NCI-H510A treated with DMSO at 0.1 percent for 48 hours (cell line): ENCODE measurements at regions not wholly inside any gene's neighbourhood (a gene's known extent, or its start where the extent isn't known, plus 50 kb on each side); places are given as distances from the start of the nearest gene placed in this dataset.

Source experiments
- DNase-seq: peaks from one replicate; lab custom pipeline; 2025; lab: John Stamatoyannopoulos, UW

DNA sequence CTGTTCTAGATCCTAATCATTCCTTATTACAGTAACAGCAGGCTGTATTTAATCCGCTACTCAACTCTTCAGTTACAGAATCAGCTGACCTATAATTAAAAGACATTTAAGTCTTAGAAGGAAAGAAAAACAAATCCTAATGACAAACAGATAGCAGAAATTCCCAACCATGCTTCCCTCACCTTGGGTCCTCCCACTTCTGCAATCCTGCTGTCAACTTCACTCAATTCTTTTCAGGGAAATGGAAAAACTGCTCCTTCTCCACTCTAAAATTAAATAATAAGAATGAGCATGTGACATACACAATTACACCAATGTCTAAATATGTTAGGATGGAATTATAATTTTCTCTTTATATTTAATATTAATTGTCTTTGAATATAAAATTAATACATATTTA is 182.6 kb upstream of the LYPLAL1 start:
- DNase-seq = no peak

DNA sequence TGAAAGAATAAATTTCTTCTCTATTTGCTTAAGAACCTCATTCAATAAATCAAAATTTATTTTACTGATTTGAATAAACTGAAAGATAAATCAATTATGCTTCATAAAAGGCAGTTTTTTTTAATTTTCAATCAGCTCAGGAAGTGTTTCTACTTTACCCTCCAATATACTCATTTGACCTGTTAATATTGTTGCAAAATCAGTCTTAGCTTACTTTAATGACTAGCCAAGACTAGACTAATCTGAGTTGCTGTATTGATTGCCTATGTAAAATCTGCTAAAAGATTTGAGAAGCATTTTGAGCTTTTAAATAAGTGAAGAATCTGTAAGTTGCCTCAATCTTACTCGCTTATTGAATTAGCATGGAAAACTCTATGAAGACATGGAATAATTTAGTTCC is 179.1 kb upstream of the LYPLAL1 start:
- no peak for DNase-seq

DNA sequence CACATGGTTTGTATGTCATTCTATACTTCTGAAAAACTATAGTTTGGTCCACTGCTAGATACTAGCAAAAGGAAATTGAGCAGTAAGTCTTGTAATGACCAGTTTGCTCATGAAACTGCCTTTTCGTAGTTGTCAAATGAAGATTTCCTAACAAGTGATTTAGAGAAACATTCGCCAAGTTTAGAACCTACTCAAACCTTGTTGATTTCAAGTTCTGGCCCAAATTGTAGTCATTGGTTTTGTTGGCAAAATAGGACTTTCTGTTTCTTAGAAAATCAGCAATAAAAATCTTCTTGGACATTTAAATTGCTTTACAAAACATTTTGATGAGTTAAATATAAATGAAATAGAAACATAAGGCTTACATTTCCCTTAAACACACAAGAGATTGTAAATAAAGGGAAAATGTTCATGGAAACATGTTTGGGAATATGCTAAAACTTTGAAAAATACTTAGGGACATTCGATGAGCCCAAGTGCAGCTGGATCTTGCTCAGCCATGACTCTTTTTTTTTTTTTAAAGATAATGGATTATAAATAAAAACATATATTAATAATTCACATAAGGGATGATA is 178.5 kb upstream of the LYPLAL1 start:
- DNase-seq = no peak

DNA sequence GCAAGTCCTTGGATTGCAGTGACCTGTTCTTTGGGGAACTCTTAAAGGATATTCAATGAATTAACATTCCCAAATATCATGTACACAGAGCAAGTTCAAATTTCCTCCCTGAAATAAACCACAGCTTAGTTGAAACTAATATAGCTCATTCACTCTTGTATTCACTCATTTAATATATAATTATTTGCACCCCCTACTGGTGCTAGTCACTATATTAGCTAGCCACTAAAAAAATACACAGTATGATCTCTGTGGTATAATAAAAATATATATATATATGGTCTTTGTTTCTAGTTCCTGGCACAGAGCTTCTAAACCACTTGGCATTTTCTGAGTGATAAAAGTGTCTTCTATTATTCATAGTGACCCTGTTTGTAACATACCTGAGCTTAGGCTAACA is 177.3 kb upstream of the LYPLAL1 start:
- DNase-seq = no peak

DNA sequence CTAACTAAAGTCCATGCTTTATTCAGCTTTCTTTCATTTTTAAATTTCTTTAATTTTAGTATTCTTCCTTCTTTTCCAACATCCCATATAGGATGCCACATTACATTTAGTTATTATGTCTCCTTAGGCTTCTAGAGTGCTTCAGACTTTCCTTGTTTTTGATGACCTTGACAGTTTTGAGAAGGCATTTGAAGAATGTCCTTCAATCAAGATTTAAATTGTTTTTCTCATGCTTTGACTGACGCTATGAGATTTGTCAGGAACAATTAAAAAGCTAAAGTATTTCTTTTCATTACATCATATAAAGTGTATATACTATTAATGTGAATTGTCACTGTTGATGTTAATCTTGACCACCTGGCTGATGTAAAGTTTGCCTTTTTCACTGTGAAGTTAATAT is 173.7 kb upstream of the LYPLAL1 start:
- no peak for DNase-seq

DNA sequence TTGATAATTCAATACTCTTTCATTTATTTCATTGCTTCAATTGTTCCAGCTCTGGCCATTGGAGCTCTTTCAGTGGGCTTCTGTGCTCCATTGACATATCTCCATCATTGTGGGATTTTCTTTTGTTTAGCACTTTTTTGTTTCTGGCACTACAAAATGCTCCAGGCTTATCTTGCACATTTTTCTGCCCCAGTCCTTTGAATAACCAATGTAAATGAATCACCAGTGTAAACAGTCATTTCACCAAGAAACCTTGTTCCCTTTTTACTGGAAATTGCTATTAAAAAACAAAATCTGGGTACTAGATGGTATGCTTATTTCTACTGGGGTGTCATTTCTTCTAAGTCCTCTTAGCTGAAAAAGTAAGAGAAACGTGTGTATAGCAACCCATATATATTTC is 173.0 kb upstream of the LYPLAL1 start:
- no peak for DNase-seq

DNA sequence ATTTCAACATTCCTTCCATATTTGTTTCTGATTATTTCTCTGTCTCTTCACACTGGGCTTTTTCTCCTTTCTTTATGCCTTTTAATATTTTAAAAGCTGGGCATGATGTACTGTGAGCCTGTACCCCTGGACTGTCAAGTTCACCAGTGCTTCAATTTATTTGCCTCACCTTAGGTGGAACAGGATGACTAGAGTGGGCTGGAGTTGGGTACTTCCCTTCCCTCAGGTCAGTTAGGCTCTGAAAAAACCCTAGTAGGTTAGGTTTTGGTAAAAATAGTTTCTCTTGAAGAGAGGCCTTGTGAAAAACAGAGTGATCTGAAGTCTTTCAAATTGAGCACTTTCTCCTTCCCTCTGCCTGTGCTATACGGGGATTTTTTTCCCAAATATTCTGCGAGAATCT is 163.0 kb upstream of the LYPLAL1 start:
- no peak for DNase-seq

DNA sequence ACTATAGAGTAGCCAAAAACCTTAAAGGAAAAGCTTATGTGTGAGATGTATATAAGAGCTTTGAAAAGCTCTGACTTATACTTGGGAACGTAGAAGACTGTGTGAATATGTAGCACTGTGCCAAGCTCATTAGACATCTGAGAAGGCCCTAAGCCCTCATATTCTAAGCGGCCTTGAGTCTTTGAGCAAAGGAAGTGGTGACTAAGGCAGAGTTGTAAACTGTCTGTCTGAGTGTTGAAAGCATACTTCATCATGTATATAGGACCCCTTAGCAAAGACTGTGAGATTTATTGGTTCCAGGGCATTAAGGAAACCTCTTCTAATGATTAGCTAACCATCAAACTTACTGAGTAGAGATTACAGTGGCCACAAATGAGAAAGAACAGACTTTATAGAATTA is 153.3 kb upstream of the LYPLAL1 start:
- no peak for DNase-seq

DNA sequence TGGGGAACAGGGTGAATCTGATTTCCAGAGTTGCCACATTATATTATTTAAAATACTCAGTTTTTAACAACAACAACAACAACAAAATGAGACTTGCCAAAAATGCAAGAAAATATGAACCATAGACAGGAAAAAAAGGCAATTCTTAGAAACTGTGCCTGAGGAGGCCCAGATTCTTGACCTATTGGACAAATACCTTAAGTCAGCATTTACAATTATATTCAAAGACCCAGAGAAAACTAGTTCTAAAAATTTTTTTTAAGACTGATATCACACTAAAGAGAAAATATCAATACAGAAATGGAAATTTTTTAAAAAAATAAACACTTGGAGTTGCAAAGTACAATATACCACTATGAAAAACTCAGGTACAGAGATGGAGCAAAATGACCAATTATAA is 152.8 kb upstream of the LYPLAL1 start:
- no peak for DNase-seq

DNA sequence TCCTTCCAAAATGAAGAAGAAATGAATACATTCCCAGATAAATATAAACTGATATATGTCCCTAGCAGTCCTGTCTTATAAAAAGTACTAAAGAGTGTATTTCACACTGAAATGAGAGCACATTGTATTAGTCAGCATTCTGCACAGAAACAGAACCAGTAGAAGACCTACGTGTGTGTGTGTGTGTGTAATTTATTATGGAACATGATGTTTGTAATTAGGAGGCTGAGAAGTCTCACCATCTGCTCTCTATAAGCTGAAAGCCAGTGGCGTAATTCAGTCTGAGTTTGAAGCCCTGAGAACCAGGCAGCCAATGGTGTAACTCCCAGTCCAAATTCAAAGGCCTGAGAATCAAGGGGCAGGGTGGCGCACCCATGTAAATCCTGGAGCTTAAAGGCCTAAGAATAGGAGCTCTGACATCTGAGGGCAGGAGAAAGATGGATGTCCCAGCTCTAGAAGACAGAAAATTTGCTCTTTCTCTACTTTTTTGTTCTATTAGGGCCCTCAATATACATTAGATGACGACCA is 146.5 kb upstream of the LYPLAL1 start:
- no peak for DNase-seq

DNA sequence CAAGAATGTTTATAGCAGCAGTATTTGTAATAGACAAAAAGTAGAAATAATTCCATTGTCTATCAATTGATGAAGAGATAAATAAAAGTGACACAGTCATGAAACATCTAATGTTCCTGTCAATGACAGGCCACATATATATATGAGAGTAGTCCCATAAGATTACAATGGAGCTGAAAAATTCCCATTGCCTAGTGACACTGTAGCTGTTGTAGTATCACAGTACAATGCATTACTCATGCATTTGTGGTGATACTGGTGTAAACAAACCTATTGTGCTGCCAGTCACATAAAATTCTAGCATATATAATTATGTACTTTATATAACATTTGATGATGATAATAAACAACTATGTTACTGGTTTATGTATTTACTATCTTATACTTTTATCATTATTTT is 141.9 kb upstream of the LYPLAL1 start:
- DNase-seq = no peak

DNA sequence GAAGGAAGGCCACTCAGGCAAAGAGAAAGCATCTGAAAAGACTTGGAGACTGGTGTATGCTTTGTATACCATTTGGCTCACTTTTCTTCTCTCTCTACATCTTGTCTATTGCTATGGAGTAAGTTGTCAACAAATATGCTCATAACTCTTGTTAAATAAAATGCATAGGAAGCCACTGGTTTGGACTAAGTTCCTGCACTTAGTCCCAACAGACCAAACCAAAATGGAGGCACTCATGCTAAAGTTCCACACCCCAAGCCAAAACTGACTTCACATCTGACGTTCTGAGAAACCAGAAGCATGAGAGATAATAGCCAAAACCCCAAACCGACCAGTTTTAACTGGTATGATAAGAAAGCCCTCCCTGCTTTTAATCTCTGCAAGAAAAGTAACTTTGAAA is 135.3 kb upstream of the LYPLAL1 start:
- DNase-seq = no peak

DNA sequence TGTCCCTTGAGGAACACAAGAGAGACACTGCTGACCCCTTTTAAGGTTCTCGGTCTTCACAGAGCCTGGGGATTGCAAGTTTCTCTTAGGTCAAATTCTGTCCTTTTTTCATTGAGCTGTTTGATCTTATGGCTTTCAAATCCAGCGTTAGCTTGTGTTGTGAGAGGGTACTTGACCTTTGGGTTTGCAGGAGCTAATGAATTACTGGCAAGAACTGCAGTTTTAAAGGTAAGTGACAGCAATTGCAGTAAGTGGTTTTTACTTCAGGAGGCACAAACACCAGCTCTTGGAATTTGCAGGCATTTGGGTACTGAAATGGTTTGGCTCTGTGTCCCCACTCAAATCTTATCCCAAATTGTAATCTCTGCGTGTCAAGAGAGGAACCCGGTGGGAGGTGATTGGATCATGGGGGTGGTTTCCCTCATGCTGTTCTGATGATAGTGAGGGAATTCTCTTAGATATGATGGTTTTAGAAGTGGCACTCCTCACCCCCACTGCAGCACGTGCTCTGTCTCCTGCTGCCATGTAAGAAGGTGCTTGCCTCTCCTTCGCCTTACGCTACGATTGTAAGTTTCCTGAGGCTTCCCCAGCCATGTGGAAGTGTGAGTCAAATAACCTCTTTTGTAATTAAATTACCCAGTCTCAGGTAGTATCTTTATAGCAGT is 134.5 kb upstream of the LYPLAL1 start:
- DNase-seq = no peak

DNA sequence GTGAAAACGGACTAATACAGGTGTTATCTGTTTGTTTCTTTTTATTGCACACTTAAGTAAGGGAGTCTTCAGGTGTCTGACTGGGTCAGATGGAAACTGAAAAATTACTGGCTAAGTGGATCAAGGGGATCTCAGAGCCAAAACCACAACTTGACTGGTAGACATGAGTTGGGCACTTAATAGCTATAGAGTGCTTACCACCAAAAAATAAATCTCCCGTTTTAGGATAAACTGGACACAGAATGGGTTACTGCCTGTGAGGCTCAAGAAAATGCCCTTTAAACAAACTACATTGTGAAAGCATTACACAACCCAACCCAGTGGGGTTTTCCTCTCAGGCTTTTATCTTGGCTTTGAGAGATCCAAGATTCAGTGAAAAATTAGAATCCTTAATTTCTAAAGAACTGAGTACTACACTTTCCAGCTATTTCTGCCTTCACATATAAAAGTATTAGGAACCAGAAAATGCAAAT is 134.0 kb upstream of the LYPLAL1 start:
- DNase-seq = no peak

DNA sequence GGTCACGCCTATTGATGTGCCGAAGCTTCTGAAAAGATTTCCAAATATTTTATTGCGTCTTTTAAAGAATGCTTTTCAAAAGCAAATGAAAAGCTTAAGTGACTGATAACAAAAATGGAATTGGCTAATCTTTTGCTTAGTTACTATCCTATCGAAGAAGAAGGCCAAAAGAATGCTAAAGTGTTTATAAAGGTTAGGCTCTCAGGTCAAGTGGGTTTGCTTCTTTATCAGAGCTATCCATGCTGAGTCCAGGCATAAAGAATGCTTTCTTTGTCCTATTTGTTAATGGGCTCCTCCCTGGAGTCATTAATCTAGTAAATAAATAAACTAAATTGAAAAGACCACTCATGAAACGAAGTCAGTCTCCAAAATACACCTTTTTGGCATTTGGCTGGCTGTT is 133.4 kb upstream of the LYPLAL1 start:
- DNase-seq = no peak

DNA sequence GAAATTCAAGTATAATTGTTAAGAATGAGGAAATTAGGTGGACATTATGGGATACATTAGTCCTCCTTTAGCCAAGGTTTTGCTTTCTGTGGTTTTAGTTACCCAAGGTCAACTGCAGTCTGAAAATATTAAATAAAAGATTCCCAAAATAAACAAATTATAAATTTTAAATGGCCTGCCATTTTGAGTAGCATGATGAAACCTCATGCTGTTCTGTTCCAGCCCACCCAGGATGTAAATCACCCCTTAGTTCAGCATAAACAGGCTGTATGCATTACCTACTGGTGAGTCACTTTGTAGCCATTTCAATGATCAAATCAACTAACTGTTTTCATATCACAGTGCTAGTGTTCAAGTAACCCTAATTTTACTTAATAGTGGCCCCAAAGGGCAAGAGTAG is 132.5 kb upstream of the LYPLAL1 start:
- DNase-seq = no peak

DNA sequence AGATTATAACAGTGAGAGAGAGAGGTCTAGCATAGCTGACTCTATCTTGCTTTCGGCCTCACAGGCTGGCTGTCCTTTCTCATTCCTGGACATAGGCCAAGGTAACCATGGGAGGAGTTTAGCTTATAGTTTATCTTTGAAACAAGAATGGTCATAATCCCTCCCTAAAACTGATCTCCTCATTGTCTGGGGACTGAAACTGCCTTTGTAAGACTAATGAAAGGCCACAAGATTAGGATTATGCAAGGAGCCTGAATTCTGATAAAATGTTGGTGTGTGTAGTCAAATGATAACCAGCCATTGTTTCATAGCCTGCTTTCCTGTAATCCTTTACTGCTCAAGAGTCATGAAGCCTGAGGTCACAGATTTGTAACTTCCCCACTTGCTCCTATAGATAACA is 131.9 kb upstream of the LYPLAL1 start:
- DNase-seq = no peak

DNA sequence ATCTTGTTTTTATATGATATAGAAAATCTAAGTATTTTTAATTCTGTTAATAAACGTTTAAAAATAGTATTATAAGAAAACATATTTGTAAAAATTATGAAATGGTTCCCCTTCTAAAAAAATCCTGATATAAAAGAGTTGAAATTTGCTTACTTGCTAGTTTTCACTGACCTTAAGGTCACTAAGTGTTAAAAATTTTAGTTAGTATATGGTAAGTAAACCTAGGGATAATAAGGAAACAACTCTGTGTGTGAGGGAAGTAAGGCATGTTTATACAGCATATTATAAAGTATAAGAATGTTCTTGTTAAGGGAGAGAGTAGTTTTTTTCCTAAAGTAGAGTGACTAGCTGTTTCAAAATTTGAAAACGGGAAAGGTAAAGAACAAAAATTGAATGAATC is 130.9 kb upstream of the LYPLAL1 start:
- no peak for DNase-seq

DNA sequence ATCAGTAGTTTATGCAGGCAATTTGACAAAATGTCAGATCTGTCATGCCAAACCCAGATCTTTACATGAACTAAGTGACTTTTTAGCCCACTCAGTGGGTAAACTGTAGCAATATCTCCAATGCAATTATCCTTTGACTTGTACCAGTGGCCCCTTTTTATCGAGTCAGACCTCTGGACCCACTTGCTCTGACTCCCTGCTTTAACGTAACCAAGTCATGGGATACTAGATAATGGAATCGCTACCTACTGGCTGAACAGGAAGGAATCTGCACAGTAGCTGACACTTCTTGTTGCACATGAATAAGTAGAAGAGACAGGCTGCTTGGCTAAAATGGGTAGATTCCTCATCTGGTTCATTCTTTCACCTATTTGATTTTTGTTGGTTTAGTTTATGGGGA is 128.4 kb upstream of the LYPLAL1 start:
- DNase-seq = no peak

DNA sequence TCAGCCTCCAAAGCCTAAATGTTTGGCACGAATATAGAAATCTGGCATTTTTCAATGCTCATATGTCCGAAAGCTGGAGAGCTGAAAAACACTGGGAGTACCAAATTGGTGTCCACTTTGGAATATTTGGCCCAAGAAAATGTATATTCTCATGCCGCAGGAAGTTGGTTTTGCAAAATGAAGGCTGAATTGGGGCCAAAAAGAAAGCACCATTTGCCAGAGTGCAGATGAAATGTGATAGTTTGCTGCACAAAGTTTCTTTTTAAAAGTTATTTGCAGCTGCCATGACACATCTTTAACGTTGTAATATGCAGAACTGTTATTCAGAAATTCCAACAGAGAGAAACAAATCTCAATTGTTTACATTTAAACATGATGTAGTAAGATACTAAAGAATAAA is 124.2 kb upstream of the LYPLAL1 start:
- DNase-seq = no peak

DNA sequence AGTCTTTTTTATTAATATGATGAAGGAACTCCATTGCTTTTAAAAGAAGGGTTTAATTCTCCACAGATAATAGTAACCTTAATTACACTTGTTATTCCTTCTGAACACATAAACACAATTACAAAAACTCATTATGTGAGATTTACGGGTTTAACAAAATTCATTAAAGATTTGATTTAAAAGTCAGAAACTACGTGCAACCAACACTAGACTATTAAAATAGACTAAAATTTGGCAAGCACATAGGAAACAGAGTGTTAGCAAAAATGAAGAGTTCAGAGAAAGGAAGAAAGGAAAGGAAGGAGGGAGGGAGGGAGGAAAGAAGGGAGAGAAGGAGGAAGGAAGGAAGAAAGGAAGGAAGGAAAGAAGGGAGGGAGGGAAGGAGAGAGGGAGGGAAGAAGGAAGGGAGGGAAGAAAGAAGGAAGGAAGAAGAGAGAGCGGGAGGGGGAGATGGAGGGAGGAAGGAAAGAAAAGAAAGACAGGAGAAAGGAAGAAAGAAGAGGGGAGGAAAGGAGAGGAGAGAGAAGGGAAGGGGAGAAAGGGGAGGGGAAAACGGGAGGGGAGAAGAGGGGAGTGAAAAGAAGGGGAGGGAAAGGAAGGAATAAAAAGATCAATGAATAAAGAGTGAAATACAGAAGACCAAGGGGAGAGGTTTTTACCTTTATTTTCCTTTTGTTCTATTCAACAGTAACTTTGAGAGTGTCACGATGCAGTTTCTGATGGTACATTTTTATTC is 123.4 kb upstream of the LYPLAL1 start:
- no peak for DNase-seq

DNA sequence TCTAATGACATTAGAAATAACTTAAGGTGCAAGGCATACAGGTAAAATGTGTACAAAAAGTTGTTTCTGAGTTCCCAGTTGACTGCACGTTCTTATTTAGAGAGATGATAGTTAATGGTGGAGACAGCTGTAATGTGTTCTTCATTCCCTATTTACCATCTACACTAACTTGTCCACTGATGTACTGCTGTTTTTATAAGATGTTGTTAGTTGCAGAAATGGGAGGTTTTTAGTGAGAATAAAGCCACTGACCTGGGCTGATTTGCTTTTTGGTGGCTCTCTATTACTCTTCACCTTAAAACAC is 122.9 kb upstream of the LYPLAL1 start:
- DNase-seq = no peak

DNA sequence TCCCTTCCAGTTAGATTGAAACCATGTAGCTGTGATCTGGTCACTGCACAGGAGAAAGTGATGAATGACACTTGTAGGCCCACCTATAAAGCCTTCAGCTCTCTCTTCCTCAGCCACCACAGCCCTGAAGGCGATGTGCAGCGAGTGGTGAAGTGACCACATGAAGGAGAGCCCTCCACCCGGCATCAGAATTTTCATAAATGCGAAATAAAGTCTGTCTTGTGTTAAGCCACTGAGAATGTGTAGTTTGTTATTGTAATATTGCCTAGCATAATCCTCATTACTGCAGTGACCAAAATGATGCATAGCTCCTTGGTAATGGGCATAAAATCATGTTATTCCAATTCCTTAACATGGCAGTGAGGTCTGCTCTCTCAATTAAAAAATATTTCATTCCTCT is 122.1 kb upstream of the LYPLAL1 start:
- no peak for DNase-seq
